Fibroblast of skin of left quadriceps (primary cell): ENCODE measurements at regions not wholly inside any gene's neighbourhood (a gene's known extent, or its start where the extent isn't known, plus 50 kb on each side); places are given as distances from the start of the nearest gene placed in this dataset.

Source experiments
- DNase-seq, 2 experiments: peaks; one replicate each; pipeline ENCODE4 v3.0.0-alpha.2; 2013; ENCODE audit warnings: low read depth in 2 of 2

- no peak for DNase-seq
Measured at GRCh38 chr3:10583798-10584708, 78.7 kb upstream of the ATP2B2 start.

- no peak for DNase-seq
Measured at GRCh38 chr3:10585945-10586344, 80.6 kb upstream of the ATP2B2 start.

GRCh38 chr3:10594915-10595314 lies 89.5 kb upstream of the ATP2B2 start:
- peak; percentile 25 to 31 for DNase-seq

- DNase-seq = no peak
Measured at GRCh38 chr3:10596746-10597448, 91.5 kb upstream of the ATP2B2 start.

- DNase-seq = no peak
Measured at GRCh38 chr3:10597733-10598132, 92.3 kb upstream of the ATP2B2 start.

GRCh38 chr3:10599017-10599416 lies 93.6 kb upstream of the ATP2B2 start:
- DNase-seq = no peak

GRCh38 chr3:10599444-10599843 lies 94.1 kb upstream of the ATP2B2 start:
- no peak for DNase-seq

GRCh38 chr3:10600296-10600714 lies 94.9 kb upstream of the ATP2B2 start:
- no peak for DNase-seq

GRCh38 chr3:10600726-10601125 lies 95.3 kb upstream of the ATP2B2 start:
- DNase-seq = no peak

GRCh38 chr3:10601151-10601856 lies 95.9 kb upstream of the ATP2B2 start:
- no peak for DNase-seq

GRCh38 chr3:10601857-10602230 lies 96.5 kb upstream of the ATP2B2 start:
- no peak for DNase-seq

- DNase-seq = no peak
Measured at GRCh38 chr3:10602271-10602670, 96.9 kb upstream of the ATP2B2 start.

- DNase-seq = no peak
Measured at GRCh38 chr3:10602769-10603768, 97.7 kb upstream of the ATP2B2 start.

GRCh38 chr3:10609134-10609533 lies 103.7 kb upstream of the ATP2B2 start:
- DNase-seq = no peak

- DNase-seq = no peak
Measured at GRCh38 chr3:10614168-10614567, 108.8 kb upstream of the ATP2B2 start.

- no peak for DNase-seq
Measured at GRCh38 chr3:10615715-10616114, 110.3 kb upstream of the ATP2B2 start.

- no peak for DNase-seq
Measured at GRCh38 chr3:10616321-10616720, 110.9 kb upstream of the ATP2B2 start.

GRCh38 chr3:10619989-10620832 lies 114.8 kb upstream of the ATP2B2 start:
- DNase-seq = no peak

GRCh38 chr3:10620833-10621082 lies 115.4 kb upstream of the ATP2B2 start:
- DNase-seq = no peak

GRCh38 chr3:10623578-10624275 lies 118.3 kb upstream of the ATP2B2 start:
- DNase-seq = no peak
